Kidney (tissue), 13 donors: ENCODE measurements at regions not wholly inside any gene's neighbourhood (a gene's known extent, or its start where the extent isn't known, plus 50 kb on each side); places are given as distances from the start of the nearest gene placed in this dataset.

Experiments used
- DNase-seq, 5 donors: peaks; one replicate each; pipeline ENCODE4 v3.0.0-alpha.2; 2013 to 2020
- FAIRE-seq: peaks from 2 replicates; lab custom pipeline; 2012; peaks lifted over from hg19 to GRCh38; lab: Jason Lieb, UNC
- H3K27ac ChIP-seq, 2 donors: one replicate each; pipeline ENCODE4 v1.7.0; 2013; ENCODE audit warnings: low read depth in 2 of 2, low read length in 2 of 2, inconsistent platforms in 1 of 2
- H3K27me3 ChIP-seq: one replicate; pipeline ENCODE4 v1.7.1; 2013; ENCODE audit warnings: low read length, inconsistent platforms; ENCODE audit not compliant: control insufficient read depth, insufficient read depth
- H3K36me3 ChIP-seq, 3 donors: one replicate each; pipeline versions ENCODE4 v1.7.0 to v1.7.1; 2013; ENCODE audit warnings: low read length in 3 of 3, control low read depth in 1 of 3, inconsistent platforms in 1 of 3; ENCODE audit not compliant: insufficient read depth in 3 of 3, control insufficient read depth in 2 of 3
- H3K4me1 ChIP-seq, 3 donors: one replicate each; pipeline versions ENCODE4 v1.7.0 to v1.7.1; 2013; ENCODE audit warnings: low read length in 3 of 3, inconsistent platforms in 1 of 3, low read depth in 1 of 3; ENCODE audit not compliant: control insufficient read depth in 2 of 3, insufficient read depth in 2 of 3
- H3K4me3 ChIP-seq, 3 donors: one replicate each; pipeline versions ENCODE4 v1.7.0 to v1.8.1; 2013; ENCODE audit warnings: low read length in 3 of 3, control low read depth in 1 of 3, inconsistent platforms in 1 of 3
- H3K9ac ChIP-seq, 3 donors: one replicate each; pipeline versions ENCODE4 v1.7.0 to v1.7.1; 2013; ENCODE audit warnings: low read length in 3 of 3, control low read depth in 1 of 3, inconsistent platforms in 1 of 3
- H3K9me3 ChIP-seq, 3 donors: one replicate each; pipeline versions ENCODE4 v1.7.0 to v1.7.1; 2013; ENCODE audit warnings: low read length in 3 of 3, control low read depth in 1 of 3, inconsistent platforms in 1 of 3; ENCODE audit not compliant: control insufficient read depth in 2 of 3, insufficient read depth in 1 of 3
- intact Hi-C: fragments of 100-400 bp; cut with DNase I; formaldehyde crosslinking; loops from one replicate; pipeline ENCODE4 v1.11.1; 2022
- TF ChIP-seq, protein P1 (sequence below): IDR thresholded peaks from 3 replicates; pipeline ENCODE4 v1.5.1; 2012; ENCODE audit warnings: mild to moderate bottlenecking, moderate library complexity, borderline replicate concordance; ENCODE audit not compliant: insufficient read depth; ENCODE audit errors: extremely low read depth
- donor health status: control.
- donor health status: control.
- donor health status: control.
- donor health status: control.
- donor health status: control.
- donor health status: DM: yes; HTN: yes; CAD: no.
- donor health status: Normal renal cell carcinoma (clear cell type).

- Histone ChIP-seq H3K27ac (no peak overlapping the region), H3K4me3 (no peak overlapping the region), H3K27me3 (no peaks in the 10 kb centered on the region), H3K9me3 (no peaks in the 10 kb centered on the region), H3K36me3 (no peaks in the 10 kb centered on the region), H3K9ac (no peak overlapping the region), H3K4me1 (no peaks in the 10 kb centered on the region)
- TF ChIP-seq, protein P1, sequence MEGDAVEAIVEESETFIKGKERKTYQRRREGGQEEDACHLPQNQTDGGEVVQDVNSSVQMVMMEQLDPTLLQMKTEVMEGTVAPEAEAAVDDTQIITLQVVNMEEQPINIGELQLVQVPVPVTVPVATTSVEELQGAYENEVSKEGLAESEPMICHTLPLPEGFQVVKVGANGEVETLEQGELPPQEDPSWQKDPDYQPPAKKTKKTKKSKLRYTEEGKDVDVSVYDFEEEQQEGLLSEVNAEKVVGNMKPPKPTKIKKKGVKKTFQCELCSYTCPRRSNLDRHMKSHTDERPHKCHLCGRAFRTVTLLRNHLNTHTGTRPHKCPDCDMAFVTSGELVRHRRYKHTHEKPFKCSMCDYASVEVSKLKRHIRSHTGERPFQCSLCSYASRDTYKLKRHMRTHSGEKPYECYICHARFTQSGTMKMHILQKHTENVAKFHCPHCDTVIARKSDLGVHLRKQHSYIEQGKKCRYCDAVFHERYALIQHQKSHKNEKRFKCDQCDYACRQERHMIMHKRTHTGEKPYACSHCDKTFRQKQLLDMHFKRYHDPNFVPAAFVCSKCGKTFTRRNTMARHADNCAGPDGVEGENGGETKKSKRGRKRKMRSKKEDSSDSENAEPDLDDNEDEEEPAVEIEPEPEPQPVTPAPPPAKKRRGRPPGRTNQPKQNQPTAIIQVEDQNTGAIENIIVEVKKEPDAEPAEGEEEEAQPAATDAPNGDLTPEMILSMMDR = no peak
- DNase-seq (peak in 1 of 5 donors; percentile 35), FAIRE-seq (no peak)
- intact Hi-C loops = no loop called here
Measured at GRCh38 chr7:88480271-88480670, 173.6 kb upstream of the STEAP4 start.

DNA sequence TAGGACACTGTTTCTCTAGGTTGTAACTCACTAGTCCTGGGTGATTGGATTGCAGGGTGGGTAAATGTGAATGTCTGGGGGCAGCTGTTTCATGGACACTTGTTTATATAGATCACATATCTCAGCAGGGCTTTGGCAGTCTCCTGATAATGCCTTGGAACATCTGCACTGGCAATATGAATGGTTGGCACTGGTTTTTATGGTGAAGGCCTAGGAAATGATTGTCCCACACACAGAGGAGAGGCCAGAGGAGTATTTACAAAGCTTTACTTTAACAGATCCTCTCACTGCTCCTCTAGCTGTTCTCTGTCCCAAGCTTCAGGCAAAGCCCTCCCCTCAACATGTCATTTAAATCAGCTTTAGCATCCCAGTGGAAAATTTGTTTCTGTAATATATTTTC is 171.3 kb upstream of the STEAP4 start:
- no peak overlapping the region for H3K4me3 ChIP-seq
- H3K9ac ChIP-seq = no peak overlapping the region
- no peaks in the 10 kb centered on the region for H3K27me3 ChIP-seq
- H3K4me1 ChIP-seq = no peaks in the 10 kb centered on the region
- no peak overlapping the region for H3K27ac ChIP-seq
- H3K9me3 ChIP-seq = no peaks in the 10 kb centered on the region
- intact Hi-C loops = no loop called here
- FAIRE-seq (no peak), DNase-seq (no peak)
- H3K36me3 ChIP-seq = no peaks in the 10 kb centered on the region
- TF ChIP-seq, protein P1 = no peak

GRCh38 chr7:88465600-88465999 is 158.9 kb upstream of the STEAP4 start:
- intact Hi-C loops = no loop called here
- Histone ChIP-seq H3K9ac (no peak overlapping the region), H3K9me3 (no peaks in the 10 kb centered on the region), H3K4me1 (no peaks in the 10 kb centered on the region), H3K36me3 (no peaks in the 10 kb centered on the region), H3K27ac (no peak overlapping the region), H3K27me3 (no peaks in the 10 kb centered on the region), H3K4me3 (no peak overlapping the region)
- TF ChIP-seq, protein P1 = no peak
- DNase-seq (no peak), FAIRE-seq (no peak)

GRCh38 chr7:88462799-88463198 is 156.1 kb upstream of the STEAP4 start:
- no peak overlapping the region for H3K9ac ChIP-seq
- no peaks in the 10 kb centered on the region for H3K4me1 ChIP-seq
- H3K27me3 ChIP-seq = no peaks in the 10 kb centered on the region
- TF ChIP-seq, protein P1 = no peak
- H3K36me3 ChIP-seq = no peaks in the 10 kb centered on the region
- no peak overlapping the region for H3K27ac ChIP-seq
- no peaks in the 10 kb centered on the region for H3K9me3 ChIP-seq
- no peak for DNase-seq
- no peak overlapping the region for H3K4me3 ChIP-seq
- no peak for FAIRE-seq
- intact Hi-C loops = no loop called here
